Esophagus squamous epithelium (tissue), 4 donors: ENCODE measurements at regions not wholly inside any gene's neighbourhood (a gene's known extent, or its start where the extent isn't known, plus 50 kb on each side); places are given as distances from the start of the nearest gene placed in this dataset.

ENCODE experiments used
- CTCF ChIP-seq, 6 experiments: fragments of 450-650 bp in 4 of 6; fragments of 200-600 bp in 2 of 6; sonication (generic) in 2 of 6; IDR thresholded peaks; one replicate each; pipeline ENCODE4 v1.5.1; 2016 to 2019; ENCODE audit warnings: antibody characterized with exemption in 6 of 6, mild to moderate bottlenecking in 4 of 6, moderate library complexity in 4 of 6
- POLR2A ChIP-seq, 4 donors: fragments of 450-650 bp; IDR thresholded peaks; one replicate each; pipeline ENCODE4 v1.6.1; 2017; ENCODE audit warnings: antibody characterized with exemption in 4 of 4, mild to moderate bottlenecking in 4 of 4, moderate library complexity in 3 of 4

GRCh38 chr20:41996951-41997350 is 378.8 kb upstream of the CHD6 start:
- TF ChIP-seq CTCF (IDR thresholded peaks at IDR 0.05) (no peak), POLR2A (IDR thresholded peaks at IDR 0.05) (no peak)
